ENCODE measurements at regions not wholly inside any gene's neighbourhood (a gene's known extent, or its start where the extent isn't known, plus 50 kb on each side); places are given as distances from the start of the nearest gene placed in this dataset.
"Not testable (repeated sequence)": the region's sequence is repeated elsewhere in the genome, so short reads cannot be mapped to it uniquely, and the experiment has no call there.

DNA sequence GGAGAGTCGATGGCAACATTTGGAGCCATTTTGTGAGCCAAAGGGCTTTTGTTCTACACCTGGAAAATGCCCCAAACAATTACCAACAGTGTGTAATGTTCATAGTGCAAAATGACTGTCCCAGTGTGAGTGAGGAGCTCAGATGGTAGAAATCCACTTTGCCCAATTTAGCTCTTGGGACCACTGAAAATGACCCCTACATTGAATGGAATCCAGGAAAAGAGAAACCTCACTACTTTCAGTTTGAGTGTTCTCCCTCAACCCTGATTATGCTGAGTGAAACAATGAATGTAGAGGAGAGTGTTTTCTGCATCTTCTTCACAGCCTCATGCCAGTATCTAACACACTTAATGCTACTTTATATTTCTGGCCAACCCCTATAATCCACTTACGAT, 84.9 kb upstream of the NRN1 start:
- DNase-seq: no peak

DNA sequence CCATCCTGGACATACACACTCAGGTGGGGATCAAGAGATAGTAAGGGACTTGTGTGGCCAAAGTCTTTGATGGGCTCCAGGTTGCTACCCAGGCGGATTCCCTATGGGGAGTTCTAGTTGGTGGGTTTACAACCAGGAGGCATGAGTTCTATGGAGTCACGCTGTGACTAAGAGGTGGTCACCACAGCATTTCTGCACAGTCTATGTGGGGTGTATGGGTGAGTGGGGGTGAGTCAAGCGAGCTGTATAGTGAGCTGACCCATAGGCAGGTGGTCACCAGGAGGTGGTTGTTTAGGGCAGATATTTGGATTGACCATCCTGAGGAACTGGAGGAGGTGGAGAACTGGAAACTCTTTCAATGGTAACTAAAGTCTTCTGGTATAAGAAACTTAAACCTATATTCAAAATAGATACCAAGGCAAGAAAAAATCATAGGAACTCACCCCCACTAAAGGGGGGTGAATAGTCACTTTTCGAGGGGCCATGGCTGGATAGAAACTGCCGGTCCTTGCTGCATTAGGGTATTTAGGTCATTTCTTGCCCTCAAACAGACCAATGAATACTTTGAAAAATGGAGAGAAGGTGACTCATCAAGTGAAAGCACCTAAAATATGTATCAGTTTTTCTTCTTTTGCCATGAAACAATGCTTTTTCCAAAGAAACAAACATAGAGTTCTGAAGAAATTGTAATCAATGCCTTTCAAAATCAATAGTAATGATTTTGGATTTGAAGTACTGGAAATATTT, 84.3 kb upstream of the NRN1 start:
- DNase-seq: no peak

DNA sequence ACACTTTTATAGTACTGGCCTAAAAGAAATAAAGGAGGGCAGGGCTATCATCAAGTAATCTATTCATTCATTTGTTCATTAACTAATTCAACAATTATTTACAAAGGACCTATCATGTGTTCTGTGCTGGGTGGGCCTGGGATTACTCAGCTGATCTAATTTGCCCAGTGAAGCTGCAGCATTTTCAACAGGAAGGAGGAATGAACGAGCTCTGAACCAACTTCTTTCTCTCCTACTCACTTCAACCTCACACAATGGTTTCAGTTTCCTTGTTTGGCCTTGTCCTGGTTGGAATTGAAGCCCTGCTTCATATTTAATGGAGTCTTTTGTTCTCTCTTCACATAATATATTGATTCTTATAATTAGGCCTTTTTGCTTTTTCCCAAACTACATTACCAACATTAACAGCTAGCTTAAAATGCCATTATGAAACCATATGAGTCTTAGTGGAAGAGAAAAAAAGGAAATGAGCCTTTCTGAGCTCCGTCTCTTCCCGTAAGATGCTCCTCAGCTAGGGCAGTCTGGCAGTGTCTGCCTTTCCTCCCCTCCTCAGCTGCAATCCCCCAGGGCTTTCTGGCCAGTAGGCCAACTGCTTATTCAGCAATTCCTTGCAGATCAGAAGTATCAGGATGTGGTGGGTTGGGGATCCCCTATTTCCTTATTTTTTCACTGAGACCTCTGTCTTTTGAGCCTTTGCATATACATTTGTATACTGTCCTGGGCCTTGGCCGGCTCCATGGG, 79.4 kb upstream of the NRN1 start:
- DNase-seq: no peak

DNA sequence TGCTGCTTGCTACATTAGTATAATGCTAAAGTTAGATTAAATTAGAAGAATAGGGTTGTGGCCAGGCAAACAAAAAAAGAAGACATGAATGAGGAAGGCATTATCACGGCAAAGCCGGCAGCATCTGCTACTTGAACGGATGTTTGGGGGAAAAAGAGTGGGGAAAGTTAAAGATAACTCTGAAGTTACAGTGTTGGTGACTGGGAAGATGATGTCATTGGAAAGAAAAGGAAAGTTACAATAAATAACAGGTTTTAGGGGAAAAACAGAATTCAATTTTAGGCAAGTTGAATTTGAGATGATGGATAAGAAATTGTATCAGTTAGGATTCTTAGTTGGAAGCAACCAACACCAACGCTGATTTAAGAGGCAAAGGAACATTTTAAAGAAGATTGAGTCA, 74.2 kb upstream of the NRN1 start:
- DNase-seq: no peak

DNA sequence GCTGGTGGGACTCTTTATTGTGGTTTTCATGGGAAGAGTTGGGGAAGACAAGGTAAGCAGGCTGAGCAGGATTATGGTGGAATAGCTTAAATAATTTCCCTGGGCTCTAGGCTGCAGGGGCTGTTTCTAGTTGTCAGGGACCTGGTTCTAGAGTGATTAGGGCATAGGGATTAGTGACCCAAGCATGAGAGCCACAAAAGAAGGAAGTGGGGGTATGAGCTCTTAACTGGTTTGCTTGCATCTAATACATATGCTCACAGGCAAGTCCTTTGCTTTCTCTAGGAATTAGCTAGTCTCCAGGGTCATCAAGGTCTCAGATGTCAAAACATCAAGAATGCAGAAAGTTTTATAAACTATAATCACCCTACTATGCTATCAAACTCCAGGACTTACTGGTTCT, 67.5 kb upstream of the NRN1 start:
- no peak for DNase-seq

DNA sequence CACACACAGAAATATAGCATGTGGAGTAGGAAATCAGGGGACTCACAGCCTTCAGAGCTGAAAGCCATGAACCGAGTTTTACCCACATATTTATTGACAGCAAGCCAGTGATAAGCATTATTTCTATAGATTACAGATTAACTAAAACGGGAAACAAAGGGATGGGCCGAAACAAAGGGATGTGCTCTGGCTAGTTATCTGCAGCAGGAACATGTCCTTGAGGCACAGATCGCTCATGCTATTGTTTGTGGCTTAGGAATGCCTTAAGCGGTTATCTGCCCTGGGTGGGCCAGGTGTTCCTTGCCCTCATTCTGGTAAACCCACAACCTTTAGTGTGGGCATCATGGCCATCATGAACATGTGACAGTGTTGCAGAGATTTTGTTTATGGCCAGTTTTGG, 61.4 kb upstream of the NRN1 start:
- DNase-seq: not testable (repeated sequence)

DNA sequence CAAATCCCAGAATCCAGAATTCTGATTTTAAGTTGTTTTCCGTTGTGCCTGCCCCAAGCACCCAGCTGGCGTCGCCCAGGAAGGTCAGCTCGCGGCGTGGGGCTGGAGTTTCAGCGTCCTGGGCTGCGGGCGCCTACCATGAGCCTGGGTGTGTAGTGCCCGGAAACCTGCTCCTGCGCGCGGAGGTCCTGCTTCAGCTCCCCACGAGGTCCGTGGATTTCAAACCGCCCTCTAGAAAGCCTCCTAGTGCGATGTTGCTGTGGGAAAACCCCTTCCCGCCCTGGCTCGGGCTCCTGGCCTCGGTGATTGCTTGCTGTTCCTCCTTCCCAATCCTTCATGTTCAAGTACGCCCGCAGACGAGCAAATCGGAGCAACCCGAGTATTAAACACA, 51.3 kb upstream of the NRN1 start:
- DNase-seq: no peak

DNA sequence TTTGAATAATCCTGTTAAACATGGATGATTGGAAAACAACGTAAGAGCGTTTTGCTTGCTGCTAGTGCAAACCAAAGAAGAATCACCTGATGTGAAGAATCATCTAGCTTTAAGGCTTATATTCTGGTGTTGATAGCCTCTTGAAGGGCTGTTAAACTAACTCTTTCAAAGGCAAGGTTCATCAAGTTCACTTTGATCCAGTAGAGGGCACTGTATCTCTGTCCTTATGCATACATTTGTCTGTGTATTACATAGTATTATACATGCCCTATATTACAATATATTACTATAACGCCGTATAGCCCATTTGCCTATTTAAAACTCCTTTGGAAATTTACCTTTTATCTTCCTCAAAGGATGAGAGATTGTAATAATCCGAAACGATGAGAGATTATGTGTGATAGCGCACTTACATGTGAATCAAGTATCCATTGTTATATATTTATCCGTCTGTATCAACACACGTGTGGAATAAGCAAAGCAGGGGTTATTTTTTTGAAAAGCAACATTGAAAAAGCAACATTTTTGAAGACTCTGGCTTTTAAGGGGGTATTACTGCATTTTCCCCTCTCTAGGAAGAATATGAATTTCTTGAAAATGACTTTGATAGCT, 50.8 kb upstream of the NRN1 start:
- DNase-seq: peak in 1 of 2 donors; percentile 34

Data from CD4-positive, alpha-beta T cell treated with Interferon alpha-2 for 1 hour (primary cell).